H1 (cell line): ENCODE measurements at regions not wholly inside any gene's neighbourhood (a gene's known extent, or its start where the extent isn't known, plus 50 kb on each side); places are given as distances from the start of the nearest gene placed in this dataset.

Experiments
- TF ChIP-seq, protein P1 (sequence below): fragments of 300-600 bp; sonication (generic); IDR thresholded peaks from 2 replicates; pipeline ENCODE4 v1.7.1; 2012; ENCODE audit warnings: low read length, moderate library complexity, mild to moderate bottlenecking, inconsistent platforms; ENCODE audit not compliant: insufficient replicate concordance

DNA sequence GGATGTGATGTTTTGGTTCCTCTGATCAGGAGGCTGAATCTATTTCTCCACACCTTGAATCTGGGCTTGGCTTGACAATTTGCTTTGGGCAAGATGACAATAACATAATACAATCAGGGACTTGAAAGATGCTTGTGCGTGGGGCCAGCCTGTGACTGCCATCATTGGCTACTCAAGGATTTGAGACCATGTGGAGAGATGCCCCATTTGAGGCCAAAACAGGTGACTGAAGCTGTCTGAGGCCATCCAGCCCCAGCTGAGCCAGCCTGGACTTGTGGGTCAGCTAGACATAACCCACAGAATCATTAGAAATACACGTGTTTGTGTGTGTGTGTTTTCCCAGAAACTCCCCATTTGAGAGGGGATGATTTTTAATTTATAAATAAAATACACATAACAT lies 421.5 kb downstream of the PTPRU start (continued):
- TF ChIP-seq, protein P1, sequence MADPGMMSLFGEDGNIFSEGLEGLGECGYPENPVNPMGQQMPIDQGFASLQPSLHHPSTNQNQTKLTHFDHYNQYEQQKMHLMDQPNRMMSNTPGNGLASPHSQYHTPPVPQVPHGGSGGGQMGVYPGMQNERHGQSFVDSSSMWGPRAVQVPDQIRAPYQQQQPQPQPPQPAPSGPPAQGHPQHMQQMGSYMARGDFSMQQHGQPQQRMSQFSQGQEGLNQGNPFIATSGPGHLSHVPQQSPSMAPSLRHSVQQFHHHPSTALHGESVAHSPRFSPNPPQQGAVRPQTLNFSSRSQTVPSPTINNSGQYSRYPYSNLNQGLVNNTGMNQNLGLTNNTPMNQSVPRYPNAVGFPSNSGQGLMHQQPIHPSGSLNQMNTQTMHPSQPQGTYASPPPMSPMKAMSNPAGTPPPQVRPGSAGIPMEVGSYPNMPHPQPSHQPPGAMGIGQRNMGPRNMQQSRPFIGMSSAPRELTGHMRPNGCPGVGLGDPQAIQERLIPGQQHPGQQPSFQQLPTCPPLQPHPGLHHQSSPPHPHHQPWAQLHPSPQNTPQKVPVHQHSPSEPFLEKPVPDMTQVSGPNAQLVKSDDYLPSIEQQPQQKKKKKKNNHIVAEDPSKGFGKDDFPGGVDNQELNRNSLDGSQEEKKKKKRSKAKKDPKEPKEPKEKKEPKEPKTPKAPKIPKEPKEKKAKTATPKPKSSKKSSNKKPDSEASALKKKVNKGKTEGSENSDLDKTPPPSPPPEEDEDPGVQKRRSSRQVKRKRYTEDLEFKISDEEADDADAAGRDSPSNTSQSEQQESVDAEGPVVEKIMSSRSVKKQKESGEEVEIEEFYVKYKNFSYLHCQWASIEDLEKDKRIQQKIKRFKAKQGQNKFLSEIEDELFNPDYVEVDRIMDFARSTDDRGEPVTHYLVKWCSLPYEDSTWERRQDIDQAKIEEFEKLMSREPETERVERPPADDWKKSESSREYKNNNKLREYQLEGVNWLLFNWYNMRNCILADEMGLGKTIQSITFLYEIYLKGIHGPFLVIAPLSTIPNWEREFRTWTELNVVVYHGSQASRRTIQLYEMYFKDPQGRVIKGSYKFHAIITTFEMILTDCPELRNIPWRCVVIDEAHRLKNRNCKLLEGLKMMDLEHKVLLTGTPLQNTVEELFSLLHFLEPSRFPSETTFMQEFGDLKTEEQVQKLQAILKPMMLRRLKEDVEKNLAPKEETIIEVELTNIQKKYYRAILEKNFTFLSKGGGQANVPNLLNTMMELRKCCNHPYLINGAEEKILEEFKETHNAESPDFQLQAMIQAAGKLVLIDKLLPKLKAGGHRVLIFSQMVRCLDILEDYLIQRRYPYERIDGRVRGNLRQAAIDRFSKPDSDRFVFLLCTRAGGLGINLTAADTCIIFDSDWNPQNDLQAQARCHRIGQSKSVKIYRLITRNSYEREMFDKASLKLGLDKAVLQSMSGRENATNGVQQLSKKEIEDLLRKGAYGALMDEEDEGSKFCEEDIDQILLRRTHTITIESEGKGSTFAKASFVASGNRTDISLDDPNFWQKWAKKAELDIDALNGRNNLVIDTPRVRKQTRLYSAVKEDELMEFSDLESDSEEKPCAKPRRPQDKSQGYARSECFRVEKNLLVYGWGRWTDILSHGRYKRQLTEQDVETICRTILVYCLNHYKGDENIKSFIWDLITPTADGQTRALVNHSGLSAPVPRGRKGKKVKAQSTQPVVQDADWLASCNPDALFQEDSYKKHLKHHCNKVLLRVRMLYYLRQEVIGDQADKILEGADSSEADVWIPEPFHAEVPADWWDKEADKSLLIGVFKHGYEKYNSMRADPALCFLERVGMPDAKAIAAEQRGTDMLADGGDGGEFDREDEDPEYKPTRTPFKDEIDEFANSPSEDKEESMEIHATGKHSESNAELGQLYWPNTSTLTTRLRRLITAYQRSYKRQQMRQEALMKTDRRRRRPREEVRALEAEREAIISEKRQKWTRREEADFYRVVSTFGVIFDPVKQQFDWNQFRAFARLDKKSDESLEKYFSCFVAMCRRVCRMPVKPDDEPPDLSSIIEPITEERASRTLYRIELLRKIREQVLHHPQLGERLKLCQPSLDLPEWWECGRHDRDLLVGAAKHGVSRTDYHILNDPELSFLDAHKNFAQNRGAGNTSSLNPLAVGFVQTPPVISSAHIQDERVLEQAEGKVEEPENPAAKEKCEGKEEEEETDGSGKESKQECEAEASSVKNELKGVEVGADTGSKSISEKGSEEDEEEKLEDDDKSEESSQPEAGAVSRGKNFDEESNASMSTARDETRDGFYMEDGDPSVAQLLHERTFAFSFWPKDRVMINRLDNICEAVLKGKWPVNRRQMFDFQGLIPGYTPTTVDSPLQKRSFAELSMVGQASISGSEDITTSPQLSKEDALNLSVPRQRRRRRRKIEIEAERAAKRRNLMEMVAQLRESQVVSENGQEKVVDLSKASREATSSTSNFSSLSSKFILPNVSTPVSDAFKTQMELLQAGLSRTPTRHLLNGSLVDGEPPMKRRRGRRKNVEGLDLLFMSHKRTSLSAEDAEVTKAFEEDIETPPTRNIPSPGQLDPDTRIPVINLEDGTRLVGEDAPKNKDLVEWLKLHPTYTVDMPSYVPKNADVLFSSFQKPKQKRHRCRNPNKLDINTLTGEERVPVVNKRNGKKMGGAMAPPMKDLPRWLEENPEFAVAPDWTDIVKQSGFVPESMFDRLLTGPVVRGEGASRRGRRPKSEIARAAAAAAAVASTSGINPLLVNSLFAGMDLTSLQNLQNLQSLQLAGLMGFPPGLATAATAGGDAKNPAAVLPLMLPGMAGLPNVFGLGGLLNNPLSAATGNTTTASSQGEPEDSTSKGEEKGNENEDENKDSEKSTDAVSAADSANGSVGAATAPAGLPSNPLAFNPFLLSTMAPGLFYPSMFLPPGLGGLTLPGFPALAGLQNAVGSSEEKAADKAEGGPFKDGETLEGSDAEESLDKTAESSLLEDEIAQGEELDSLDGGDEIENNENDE, result no peak
